Stimulated activated CD8-positive, alpha-beta memory T cell treated with anti-CD3 and anti-CD28 coated beads, Interleukin-15, amount 100 ng/mL, for 48 hours (primary cell): ENCODE measurements at regions not wholly inside any gene's neighbourhood (a gene's known extent, or its start where the extent isn't known, plus 50 kb on each side); places are given as distances from the start of the nearest gene placed in this dataset.
A peak's percentile ranks its signal among the peaks of the same experiment; 100 is the strongest.
"Not testable (repeated sequence)": the region's sequence is repeated elsewhere in the genome, so short reads cannot be mapped to it uniquely, and the experiment has no call there.

Experiments used
- DNase-seq, 2 donors: peaks; one replicate each; pipeline ENCODE4 v3.0.0-alpha.2; 2020; ENCODE audit warnings: low read depth in 2 of 2

GRCh38 chr17:77837072-77837471 is 121.4 kb upstream of the TNRC6C start:
- not testable (repeated sequence) for DNase-seq

- DNase-seq: no peak
Observed at GRCh38 chr17:77837917-77838316, 120.6 kb upstream of the TNRC6C start.

- no peak for DNase-seq
Observed at GRCh38 chr17:77838748-77839697, 119.5 kb upstream of the TNRC6C start.

GRCh38 chr17:77839698-77840512 is 118.6 kb upstream of the TNRC6C start:
- no peak for DNase-seq

GRCh38 chr17:77840513-77841165 is 117.9 kb upstream of the TNRC6C start:
- no peak for DNase-seq

- DNase-seq: no peak
Observed at GRCh38 chr17:77841742-77842527, 116.6 kb upstream of the TNRC6C start.

- no peak for DNase-seq
Observed at GRCh38 chr17:77842528-77843147, 115.9 kb upstream of the TNRC6C start.

- DNase-seq: peak; percentile 63 to 69
Observed at GRCh38 chr17:77843255-77843895, 115.1 kb upstream of the TNRC6C start.

- DNase-seq: no peak
Observed at GRCh38 chr17:77843896-77844295, 114.6 kb upstream of the TNRC6C start.

GRCh38 chr17:77844681-77845080 is 113.8 kb upstream of the TNRC6C start:
- no peak for DNase-seq

GRCh38 chr17:77845541-77846225 is 112.8 kb upstream of the TNRC6C start:
- no peak for DNase-seq

GRCh38 chr17:77846531-77847085 is 111.9 kb upstream of the TNRC6C start:
- no peak for DNase-seq

- no peak for DNase-seq
Observed at GRCh38 chr17:77847221-77848085, 111.0 kb upstream of the TNRC6C start.

- no peak for DNase-seq
Observed at GRCh38 chr17:77848257-77848656, 110.2 kb upstream of the TNRC6C start.

- DNase-seq: no peak
Observed at GRCh38 chr17:77849239-77849638, 109.3 kb upstream of the TNRC6C start.

GRCh38 chr17:77851921-77852320 is 106.6 kb upstream of the TNRC6C start:
- no peak for DNase-seq

- DNase-seq: no peak
Observed at GRCh38 chr17:77852731-77853130, 105.8 kb upstream of the TNRC6C start.

- DNase-seq: no peak
Observed at GRCh38 chr17:77853191-77853977, 105.1 kb upstream of the TNRC6C start.
